ENCODE measurements at regions not wholly inside any gene's neighbourhood (a gene's known extent, or its start where the extent isn't known, plus 50 kb on each side); places are given as distances from the start of the nearest gene placed in this dataset.

DNA sequence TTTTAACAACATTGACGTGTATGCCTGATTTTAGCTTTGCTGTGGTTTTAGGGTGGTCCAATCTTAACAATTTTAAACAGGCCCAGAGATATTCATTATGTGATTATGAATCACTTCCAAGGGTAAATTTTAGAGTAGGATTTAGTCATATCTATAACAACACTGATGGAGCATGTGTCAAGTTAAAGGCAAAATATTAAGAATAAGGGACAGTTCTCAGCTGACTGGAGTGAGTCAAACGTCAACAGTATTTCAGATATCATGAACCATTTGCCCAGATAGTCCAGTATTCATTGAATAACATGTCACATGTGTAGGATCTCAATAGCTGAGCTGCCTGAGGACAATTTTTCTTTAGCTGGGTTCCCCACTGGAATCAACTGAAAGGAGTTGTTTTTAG lies 61.3 kb upstream of the VCX2 start:
- no peak for DNase-seq

DNA sequence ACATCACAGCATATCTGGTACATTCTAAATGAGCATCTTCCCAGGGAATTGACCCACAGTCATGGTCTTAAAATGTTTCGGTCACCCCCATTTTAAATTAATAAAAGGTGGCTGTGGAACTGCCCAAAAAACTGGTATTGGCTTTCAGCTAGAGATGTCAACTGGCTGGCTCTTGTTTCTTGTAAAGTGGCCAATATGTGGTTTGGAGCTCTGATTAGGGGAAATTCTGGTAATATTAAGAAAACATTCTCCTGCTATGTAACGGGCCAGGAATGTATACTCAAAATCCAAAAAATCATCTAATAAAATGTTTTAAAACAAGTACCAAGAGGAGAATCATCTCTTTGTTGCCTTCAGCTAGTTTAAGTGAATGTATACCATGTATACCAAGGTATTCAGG lies 62.0 kb upstream of the VCX2 start:
- DNase-seq = no peak

DNA sequence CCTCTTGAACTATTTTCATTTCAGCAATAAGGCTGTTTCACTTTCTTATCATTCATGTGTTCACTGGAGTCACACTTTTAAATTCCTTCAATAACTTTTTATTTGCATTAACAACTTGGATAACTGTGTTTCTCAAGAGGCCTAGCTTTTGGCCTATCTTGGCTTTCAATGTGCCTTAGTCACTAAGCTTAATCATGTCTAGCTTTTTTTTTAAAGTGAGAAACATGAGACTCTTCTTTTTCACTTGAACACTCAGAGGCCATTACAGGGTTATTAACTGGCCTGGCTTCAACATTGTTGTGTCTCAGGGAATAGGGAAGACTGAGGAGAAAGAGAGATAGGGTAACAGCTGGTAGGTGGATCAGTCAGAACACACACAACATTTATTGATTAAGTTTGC lies 64.0 kb upstream of the VCX2 start:
- DNase-seq = no peak

DNA sequence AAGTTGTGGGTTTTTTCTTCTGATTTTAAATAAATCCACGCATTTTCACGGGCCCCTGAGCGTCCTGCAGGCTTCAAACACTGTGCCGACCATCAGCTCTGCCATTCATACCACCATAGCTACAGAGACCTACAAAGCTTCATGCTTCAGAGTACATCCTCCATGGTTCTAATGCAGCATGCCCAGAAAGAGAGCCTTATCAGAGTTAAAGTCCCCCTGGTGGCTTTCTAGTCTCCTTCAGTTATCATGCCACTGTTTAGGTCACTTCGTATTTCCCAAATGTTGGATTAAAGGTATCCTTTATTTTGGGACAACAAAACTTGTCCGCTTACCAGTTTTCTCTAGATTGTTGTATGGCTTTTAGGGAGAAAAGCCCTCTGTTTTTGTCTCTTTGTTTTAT lies 66.7 kb upstream of the VCX2 start:
- peak; percentile 23 for DNase-seq

DNA sequence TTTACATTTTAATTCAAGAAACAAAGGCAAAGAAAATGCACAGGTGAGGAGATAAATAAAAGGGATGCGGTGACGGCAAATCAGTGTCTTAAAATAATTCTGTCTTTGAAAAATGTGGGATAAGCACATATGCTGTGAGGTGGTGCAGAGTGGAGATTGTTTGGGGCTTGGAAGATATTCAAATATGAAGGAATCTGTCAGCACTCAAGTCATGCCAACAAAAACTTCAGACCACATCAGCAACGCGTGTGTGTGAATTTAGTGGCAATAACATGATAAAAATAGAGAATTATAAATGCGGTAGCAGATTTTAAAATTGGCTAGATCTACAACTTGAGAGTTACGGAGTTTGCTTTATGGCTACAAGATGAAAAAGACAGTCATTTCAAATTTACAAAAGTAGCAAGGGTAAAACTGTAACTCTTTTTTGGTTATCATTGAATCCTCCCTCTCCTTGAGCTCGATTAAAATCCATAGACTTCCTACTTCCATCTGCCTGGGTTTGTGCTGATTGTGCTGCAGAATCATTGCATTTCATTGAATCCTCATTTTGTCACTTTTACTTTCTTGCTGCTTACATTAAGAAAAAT lies 71.5 kb upstream of the VCX2 start:
- no peak for DNase-seq

DNA sequence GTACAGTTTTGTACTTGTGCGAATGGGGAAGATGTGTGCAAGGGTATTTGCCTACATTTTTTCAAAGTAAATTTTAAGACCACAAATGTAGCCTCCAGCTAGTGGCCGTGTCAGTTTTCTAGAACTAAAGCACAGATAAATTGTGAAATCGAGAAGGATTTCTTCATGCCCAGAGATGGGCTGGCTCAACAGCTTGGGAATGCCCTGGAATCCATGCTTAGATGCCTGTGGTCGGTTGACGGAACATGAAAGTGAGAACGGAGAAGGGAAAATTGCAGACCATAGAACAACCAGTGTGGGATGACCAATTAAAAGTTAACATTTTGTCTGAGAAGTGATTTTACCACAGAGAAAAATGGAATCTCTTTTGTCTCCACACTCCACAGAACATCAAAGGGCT lies 73.2 kb upstream of the VCX2 start:
- no peak for DNase-seq

DNA sequence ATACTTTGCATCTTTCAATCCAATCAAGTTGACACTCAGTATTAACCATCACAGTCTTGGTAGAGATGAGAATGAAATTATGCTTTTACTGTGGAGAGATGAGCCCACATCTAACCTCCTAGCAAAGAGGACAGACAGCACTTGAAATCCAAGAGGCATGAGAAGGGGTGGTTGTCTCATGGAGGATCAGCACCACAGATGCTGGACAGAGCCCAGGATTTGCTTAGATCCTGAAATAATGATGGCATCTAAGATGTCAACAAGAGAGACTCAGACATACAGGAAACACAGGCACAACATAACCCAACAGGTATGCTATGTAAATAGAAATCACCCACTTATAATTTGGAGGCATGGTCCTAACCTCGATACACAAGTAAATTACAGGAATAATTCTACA lies 74.3 kb upstream of the VCX2 start:
- DNase-seq = no peak

DNA sequence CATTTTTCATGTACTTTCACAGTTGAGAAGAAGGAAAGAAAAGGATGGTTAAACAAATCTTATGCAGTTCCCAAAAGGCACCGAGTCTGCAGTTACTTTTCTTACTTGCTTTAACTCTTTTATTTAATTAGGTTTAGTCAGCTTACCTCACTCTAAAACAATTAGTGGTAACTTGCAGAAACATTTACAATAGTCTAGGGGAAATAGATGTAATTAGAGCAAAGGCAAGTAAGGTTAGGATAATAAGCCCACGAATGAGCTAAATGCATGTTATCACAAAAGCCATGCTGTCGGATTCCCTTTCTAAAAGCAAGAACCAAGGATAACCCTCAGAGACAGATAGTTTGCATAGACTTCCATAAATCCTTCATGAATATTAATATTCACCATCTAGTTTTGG lies 82.0 kb upstream of the VCX2 start:
- DNase-seq = no peak

DNA sequence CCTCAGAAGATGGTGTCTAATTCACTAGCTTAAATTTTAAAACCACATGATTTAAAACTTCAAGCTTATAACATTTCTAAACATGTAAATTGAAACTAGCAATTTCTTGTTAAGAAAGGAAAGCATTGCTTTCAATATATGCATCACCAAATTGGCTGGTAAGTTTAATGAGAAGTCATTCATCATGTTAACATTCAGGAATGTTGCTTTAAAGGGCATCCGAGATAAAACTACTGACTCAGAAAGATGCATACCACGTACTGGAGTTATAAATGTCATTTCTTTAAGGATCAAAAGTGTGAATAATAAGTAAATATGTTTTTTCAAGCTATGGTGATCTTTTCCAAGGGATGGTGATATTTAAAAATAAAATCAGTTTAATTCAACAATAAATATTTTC lies 83.3 kb upstream of the VCX2 start:
- DNase-seq = no peak

DNA sequence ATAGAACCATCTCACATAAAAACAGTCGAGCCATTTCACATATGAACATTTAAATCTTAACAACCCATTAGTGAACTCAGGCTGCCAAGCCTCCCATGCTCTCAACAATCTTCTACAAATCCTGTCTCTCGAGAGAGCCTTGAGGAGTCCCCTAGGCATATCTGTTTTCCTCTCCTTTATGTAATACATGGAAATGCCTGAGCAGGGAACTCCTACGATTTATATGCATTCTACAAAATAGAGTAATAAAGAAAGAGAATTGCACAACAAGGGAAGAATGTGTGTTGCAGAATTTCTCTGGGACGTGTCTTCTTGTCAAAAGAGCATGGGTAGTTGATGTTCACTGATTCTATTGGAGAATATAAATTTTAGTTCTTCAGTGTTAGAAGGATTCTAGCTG lies 101.8 kb upstream of the VCX2 start:
- no peak for DNase-seq

DNA sequence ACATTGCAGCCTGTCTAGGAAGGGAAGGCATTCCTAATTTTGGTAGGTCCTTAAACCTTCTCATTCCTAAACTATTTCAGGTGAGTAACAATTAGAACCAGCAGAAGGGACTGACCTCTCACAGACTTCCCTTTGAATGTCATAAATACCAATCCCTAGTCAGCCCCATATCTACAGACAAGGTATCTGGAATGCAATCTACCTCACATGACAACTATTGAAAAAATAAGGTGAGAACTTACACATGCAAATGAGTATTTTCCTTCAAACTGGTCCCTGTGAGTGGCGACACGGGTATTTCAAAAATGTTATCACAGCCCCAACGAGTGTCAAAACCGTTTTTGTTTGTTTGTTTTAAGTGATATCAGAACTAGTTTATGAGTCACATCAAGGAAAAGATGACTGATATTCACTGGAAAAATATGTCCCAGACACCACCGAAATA lies 102.4 kb upstream of the VCX2 start:
- no peak for DNase-seq

DNA sequence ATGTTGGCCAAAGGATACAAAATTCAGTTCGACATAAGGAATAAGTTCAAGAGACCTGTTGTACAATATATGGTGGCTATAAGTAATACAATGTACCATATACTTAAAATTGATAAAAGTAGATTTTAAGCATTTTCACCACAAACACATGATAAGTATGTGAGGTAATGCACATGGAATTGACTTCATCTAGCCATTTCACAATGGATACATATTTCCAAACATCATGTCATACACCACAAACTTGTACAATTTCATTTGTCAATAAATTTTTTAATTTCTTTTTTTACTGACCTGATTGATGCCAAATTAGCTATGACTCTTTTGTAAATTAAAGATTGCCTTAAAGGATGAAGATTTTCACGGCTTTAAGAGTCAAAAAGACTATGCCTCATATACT lies 103.1 kb upstream of the VCX2 start:
- no peak for DNase-seq

DNA sequence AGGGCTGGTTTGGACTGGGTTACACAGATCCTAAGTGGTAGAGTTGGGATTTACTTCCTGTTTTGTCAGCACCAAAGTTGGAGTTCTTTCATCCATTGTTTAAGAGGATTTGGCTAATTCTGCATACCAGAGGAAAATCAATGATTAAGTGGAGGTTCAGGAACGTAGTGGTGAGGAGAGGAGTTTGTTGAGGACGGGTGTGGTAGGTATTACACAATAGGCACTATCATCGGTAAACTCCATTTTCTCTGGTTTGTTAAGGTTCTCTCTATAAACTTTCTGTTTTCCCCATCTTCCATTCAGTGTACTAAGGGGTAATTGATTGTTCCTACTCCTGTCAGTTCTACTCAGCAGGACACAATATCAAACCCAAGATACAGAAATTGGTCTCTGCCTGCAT lies 107.5 kb upstream of the VCX2 start:
- DNase-seq = no peak

DNA sequence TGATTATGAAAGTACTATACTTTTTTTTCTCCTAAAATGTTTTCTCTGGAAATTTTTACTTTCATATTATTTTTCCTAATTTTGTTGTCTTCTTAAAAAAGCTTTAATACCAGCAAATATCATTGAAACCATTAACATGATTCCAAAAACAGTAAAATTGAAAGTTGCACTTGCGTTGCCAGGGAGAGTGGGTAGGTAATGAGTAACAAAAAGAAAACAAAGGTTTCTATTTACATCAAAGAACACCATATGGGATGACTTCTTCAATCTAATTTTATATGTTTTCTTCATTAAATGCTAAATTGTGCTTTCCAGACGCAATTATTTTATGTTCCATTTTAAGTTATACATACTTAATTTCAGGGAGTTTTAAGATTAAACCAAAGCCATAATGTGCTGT lies 108.3 kb upstream of the VCX2 start:
- DNase-seq = no peak

DNA sequence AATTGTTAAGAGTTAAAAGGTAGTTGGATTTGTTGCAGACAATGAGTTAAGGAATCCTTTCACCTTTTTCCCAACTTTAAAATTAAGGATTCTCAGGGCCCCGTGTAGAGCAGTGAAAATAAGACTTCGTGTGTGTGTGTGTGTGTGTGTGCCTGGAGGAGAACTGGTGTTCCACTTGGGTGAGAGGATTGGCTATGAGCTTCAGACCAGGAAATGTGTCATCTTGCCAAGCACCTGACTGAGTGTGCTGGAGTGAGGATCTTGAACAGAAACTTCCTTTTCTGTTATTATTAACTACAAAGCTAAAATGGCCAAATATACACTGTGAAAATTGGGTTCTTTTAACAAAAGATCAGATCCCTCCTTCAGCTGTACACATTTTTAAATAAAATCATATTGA lies 113.1 kb upstream of the VCX2 start:
- no peak for DNase-seq

DNA sequence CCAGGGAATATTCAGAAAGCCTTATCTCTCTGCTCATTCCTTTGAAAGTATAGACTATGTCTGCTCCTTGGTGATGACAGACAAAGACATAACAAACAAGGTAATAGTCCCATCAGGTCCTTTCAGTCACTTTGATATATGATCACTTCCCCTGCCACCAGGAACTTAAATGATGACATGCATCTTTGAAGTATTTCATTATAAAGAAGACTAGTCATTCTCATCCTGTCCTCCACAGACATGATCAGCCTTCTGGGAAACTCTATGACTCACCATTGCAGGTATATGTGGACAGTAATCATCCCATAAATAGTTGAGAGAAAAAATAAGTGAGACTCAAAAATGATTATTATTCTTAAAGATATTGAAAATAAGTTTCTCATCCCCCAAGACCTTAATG lies 117.5 kb upstream of the VCX2 start:
- DNase-seq = no peak

DNA sequence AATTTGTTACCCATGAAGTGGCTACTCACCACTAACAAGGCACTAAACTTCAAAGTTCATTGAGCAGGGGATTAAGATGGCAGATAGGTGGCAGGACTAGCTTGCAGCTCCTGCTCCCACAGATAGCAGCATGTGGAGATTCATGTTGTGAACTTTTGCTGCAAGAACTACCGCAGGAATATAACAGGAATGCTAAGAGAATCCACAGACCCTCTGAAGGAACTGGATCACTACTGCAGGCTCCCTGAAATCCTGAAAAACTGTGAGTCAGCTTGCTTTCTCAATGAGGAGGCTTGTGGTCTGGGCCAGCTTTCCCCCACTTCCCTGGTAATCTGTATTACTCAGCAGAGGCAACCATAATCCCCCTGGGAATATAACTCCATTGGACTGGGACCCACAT lies 118.5 kb upstream of the VCX2 start:
- no peak for DNase-seq

DNA sequence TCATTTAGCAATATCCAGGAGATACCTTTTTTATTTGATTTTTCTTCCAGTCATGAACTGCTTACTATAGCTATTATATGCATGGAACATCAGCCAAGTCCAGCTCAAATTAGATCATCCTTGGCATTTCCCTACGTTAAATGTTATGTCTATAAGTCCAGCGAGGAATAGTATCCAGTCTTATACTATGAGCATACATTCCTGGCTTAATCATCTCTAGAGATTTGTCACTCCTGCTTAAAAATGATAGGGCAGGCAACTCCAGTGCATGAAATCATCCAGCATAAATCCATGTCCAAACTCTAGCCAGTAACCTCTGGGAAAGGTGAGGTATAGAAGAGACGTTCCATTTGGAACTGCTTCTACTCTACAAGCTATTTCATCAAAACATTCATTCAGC lies 126.7 kb upstream of the VCX2 start:
- DNase-seq = no peak

DNA sequence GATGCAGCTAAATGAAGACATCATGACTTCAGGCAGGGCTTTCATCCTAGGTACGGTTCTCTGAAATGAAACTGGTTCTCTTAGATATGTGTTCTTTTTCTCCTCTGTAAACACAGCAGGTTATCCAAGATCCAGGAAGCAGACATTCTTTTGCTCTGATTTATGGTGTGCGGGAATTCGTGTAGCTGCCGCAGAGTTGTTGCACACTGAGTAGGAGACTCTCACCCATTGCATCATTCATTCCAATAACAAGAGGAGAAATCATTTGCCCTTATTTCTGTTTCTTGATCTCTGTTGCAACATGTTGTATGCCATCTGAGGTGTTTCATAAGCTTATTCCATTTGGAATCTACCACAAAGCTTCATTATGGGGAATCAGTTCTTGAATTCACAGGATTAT lies 133.6 kb upstream of the VCX2 start:
- DNase-seq = no peak

DNA sequence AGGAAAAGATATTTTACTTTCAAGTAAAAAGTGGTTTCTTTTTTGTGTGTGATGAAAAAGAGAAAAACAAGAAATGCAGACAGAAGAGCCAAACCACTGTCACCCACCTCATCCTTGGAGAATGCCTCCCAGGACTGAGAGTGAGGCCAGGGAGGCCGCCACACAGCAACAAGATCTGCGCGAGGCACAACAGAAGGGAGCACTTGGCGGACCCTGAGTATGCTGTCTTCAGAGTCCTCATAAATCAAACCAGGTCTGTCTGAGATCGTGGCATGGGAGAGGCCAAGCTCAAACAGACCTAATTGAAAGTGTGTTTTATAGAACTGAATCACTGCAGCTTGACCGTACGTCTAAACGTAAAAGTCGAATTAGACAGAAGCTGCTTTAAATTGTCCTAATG lies 134.3 kb upstream of the VCX2 start:
- no peak for DNase-seq

DNA sequence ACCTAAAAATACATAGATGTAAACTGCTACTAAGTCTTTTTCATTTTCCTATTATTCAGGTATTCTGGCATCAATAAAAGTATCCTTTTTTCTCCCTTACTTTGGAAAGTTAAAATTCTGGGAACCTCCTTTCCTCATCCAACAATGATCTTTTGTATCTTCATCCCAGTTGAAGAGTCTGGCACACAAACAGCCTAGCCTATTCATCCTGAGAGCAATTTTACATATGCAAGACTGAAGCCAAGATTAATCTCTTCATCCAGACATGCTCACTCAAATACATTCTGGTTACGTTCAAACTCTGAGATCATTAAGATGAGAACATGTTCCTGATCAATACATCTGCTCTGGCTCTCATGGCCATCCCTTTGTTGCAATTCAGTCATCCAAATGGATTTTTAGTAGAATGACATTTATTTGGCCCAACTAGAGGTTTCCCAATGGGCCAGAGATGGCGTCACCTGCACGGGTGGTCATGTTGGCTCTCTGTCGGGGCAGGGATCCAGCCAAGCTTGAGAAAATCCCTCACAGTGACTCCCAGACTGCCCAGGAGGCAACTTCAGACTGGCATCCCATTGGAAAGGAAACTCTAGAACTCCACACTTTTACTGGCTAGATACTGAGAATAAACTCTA lies 135.3 kb upstream of the VCX2 start:
- DNase-seq = no peak

DNA sequence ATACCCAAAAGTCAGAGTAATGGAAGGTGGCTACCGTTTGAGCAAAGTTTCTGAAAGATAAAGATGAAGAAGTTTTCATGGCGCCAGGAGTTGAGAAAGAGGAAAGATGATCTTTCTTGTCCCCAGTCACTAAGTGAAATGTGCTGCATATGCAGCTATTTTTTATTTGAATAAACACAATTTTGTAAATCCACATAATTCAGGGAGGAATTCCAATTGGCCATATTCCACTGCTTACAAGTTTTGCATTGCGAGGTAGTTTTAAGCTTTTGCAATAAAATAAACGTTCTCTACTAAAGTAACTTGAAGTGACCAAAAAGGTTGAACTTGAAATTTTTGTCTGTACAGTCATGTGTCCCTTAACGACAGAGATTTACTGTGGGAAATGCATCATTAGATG lies 139.3 kb upstream of the VCX2 start:
- no peak for DNase-seq

DNA sequence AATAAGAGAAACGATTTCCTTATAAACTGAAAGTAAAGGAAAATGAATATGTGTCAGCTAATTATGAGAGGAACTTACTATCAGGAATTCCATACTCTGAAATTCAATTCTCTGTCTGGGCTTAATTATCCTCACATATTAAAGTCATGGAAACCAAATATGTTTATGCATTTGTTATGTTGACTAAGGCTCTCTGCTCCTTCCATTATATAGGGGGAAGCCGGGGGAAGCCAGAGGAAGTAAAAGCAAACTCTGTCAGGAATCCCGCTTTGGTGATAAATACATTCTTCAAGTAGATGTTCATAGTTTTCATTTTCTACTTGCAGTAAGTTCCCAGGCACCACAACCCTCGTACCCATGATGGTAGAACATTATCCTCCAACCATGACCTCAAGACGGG lies 142.8 kb upstream of the VCX2 start:
- no peak for DNase-seq

DNA sequence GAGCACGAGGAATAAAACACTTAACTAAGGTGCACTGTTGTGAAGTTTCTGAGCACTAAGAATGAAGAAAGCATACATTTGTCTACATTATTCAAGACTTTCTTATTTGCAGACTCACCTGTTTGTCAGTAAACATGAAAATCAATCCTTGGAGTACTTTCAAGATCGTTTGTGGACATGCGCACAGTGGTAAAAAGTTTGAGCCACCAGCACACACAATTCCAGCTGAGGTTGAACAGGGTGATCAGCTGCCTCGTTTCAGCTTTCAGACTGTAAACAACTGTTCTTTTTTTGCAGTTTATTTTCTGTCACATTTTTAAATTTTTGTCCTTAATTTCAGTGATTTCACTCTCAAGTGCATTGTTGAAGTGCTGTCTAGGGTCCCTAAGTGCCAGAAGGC lies 143.8 kb upstream of the VCX2 start:
- no peak for DNase-seq

DNA sequence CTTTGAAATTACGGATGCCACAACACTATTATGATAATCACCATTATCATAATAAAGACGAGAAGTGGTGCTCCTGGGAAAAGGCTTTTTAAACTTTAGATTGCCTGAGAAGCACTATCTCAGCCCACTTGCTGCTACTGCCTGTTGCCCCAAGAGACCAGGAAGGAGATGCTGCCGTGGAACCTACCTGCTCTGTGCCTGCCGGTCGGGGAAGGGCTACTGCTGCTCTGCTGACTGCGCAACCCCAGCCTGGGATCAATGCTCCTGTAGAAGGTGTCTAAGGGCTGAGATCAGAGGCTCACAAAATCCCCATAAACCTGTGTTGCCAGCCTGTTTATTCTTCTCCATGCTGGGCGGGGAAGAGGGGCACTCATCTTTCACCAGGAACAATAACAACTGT lies 145.3 kb upstream of the VCX3B start:
- DNase-seq = peak; percentile 1

DNA sequence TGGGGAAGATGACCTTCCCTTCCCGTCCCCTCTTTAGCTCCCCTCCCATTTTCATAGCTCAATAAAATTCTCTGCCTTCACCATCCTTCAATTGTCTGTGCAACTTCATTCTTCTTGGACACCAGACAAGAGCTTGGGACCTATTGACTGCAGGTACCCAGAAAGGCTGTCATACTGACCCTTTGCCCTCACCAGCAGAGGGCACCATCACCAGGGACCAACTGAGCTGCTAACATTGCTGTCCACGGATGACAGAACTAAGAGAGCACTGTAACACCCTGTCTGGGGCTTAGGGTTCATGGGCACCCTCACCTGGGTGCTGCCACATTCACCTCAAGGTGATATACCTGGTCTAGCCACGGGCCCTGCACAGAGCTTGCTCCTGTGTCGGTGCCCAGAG lies 141.3 kb upstream of the VCX3B start:
- no peak for DNase-seq
